ENCODE measurements at regions not wholly inside any gene's neighbourhood (a gene's known extent, or its start where the extent isn't known, plus 50 kb on each side); places are given as distances from the start of the nearest gene placed in this dataset.

DNA sequence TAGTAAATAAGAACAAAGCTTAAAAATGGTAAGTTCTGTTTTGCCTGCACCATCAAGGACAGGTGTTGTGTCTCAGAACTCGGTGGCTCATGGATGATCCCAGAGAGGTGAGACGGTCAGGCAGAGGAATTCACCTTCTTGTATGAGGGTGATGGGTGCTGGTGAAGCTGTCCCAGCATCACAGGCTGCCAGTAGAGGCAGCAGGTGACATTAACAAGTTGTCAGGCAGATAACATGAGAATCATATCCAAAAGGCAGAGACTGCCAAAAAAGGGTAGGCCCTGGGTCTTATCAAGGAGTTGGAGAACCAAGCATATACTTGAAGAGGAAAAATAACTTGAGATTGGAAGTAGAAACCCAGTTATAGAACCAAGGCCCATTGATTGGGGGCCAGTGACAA, 437.8 kb downstream of the DYNC2H1 start:
- TF ChIP-seq, protein P1, sequence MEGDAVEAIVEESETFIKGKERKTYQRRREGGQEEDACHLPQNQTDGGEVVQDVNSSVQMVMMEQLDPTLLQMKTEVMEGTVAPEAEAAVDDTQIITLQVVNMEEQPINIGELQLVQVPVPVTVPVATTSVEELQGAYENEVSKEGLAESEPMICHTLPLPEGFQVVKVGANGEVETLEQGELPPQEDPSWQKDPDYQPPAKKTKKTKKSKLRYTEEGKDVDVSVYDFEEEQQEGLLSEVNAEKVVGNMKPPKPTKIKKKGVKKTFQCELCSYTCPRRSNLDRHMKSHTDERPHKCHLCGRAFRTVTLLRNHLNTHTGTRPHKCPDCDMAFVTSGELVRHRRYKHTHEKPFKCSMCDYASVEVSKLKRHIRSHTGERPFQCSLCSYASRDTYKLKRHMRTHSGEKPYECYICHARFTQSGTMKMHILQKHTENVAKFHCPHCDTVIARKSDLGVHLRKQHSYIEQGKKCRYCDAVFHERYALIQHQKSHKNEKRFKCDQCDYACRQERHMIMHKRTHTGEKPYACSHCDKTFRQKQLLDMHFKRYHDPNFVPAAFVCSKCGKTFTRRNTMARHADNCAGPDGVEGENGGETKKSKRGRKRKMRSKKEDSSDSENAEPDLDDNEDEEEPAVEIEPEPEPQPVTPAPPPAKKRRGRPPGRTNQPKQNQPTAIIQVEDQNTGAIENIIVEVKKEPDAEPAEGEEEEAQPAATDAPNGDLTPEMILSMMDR (IDR thresholded peaks at IDR 0.05), result no peak
- TF ChIP-seq EZH2 (IDR thresholded peaks at IDR 0.05), result no peak
- TF ChIP-seq EZH2phosphoT487 (IDR thresholded peaks at IDR 0.05), result no peak
